ENCODE measurements at regions not wholly inside any gene's neighbourhood (a gene's known extent, or its start where the extent isn't known, plus 50 kb on each side); places are given as distances from the start of the nearest gene placed in this dataset.

DNA sequence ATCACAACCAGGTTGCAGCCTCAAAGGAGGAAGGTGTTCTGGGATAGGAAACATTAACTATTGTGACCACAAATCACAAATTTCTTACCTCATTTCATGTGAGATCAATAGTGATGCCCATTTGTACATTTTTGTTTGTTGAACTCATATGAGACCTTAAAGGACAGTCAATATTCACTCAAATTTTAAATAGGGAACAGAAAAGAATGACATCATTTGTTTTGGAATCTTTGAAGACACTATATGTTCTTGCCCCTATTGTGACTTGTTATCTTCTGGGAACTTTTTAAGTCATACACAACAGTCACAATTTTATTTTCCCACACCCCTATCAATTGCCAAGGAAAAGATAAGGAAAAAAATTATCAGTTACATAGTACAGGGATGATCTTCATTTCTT, 346.5 kb downstream of the ARAP2 start:
- DNase-seq = no peak

GRCh38 chr4:35900286-35901243, 343.7 kb downstream of the ARAP2 start:
- DNase-seq = no peak

- no peak for DNase-seq
These were observed 332.1 kb downstream of the ARAP2 start for GRCh38 chr4:35912174-35912573.

DNA sequence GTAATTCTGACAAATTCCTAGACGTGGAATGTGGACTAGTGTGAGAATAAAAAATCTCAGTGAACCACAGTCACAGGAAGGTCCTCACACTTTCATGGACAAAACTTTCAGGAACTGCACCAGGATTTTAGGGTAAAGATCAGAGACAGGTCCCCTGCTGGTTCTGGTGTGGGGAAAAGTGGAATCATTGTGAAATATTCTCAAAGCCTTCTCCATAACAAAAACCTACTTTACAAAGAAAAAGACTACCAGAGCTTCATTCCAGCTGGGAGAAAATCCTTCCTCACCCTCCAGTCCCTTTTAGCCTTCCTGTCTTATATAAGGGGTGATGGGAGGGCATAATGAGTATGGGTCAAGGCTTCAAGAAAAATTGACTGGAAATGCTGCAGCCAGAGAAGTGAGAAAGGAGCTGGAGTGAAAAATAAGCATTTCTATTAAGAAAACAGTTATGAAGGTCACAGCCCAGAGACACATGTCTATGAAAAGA, 325.8 kb downstream of the ARAP2 start:
- DNase-seq = no peak

GRCh38 chr4:35925806-35926205, 318.5 kb downstream of the ARAP2 start:
- DNase-seq = no peak

- no peak for DNase-seq
These were observed 317.5 kb downstream of the ARAP2 start for GRCh38 chr4:35926788-35927187.

DNA sequence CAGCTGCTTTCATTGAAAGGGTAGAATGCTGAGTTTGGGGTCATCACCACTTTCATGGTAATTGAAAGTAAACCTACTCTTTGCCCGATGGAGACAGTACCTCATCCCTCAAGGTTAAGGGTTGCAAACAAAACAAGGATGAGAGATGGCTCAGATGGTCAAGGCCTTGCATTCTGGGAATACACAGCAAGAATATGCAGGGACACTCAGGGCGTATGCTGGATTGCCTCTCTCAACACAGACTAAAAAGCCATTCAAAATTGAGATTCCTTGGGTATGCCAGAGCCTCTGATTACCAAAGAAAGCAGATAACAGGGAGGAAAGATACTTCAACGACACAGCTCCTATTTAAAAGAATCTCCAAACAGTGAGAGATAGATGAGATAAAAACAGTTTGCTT, 310.4 kb downstream of the ARAP2 start:
- no peak for DNase-seq

DNA sequence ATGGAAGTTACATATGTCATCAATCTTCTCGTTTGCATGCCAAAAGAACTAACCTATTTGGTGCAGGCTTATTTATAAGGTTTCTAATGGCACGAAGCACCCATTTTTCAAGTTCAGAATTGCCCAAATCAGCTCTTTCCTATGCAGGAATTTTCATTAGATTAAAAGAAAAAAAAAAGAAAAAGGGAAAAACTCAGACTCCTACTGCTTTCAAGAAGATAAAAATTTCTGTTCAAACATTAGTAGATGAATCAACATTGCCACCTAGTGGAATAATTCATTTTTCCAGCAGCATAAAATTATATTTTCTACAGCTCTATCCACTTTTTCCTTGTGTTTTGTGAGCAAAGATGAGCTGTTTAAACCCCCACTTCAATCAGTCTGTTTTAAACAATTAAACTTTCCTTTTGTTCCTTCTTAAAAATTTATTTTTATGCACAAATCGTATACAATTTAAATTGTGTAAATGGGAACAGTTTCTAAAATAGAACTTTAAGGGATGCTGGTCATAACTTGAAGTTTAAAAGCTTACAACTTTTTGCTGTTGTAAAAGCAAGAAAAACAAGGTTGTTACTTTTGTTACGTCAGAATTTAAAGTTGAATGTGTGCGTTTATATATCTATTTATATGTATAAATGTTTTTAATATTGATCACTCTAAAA, 309.9 kb downstream of the ARAP2 start:
- DNase-seq = peak; percentile 66 to 80

DNA sequence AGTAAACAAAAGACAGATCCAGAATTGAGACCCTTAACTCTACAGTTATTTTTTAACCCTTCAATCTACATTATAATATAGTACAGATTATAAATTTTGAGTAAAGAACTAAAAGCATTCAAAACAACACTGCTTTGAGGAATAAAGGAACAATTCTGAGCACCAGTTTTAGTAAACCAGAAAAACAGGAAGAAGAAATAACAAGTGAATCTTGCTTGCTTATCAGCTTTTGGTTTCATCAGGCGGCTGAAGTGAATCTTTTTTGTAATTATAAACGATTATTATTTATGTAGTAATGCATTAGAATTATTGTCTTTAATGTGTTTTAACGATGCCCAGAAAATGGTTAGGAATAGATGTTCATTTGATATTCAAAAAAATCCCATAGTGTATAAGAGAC, 305.4 kb downstream of the ARAP2 start:
- no peak for DNase-seq

DNA sequence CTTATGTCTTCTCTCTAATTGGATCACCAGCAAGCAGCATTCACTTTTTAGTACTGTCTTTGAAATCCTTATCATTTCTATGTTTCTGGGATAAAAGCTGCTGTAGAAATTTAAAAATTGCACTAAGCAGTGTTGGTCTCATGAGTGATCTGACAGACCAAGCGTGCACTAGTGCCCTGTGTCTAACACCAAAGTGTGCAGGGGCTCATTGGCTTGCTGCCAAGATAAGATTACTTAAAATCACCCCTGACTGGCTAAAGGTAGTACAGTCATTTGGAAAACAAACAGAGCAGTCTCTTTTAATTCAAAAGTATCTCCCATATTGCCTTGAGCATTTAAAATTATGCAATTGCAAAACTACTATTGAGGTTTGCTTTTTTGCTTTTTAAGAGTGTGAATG, 304.6 kb downstream of the ARAP2 start:
- DNase-seq = peak in 1 of 2 experiments; percentile 29

DNA sequence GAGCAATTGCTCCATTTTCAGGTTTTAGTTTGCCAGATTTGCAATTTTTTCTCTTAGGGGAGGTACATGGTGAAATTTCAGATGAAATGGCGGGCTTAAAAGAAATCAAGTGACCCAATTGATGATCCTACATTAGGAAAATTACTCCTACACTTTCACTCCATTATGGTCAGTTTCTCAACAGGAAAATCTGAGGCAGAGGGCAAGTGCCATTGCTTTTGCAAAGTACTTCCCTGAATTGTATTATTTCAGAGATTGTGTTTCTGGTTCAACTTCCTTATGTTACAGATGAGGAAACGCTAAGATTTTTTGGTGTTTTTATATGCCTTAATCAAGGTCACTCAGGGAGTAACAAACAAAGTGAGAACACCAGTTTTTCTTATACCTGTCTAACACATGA, 302.2 kb downstream of the ARAP2 start:
- DNase-seq = no peak

- no peak for DNase-seq
These were observed 300.7 kb downstream of the ARAP2 start for GRCh38 chr4:35943606-35944005.

DNA sequence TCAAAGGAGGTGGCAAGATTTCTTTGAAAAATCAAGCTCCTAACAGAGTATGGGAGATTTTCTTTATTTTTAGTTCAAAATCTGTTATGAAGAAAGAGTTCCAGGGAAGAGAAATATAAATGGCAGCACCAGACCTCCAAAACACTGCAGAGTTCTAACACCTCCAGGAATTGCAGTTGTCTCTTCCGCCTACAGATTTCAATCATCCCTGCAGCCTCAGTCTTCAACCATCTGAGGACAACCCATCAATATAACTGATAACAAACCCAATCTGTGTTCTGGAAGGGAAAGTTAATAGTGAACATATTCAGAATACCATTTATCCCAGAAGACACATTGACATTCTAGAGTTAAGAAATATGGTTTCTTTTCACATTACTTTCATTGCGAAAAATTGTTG, 296.1 kb downstream of the ARAP2 start:
- DNase-seq = no peak

GRCh38 chr4:35950442-35950841, 293.9 kb downstream of the ARAP2 start:
- no peak for DNase-seq

- no peak for DNase-seq
These were observed 291.6 kb downstream of the ARAP2 start for GRCh38 chr4:35952751-35953150.

DNA sequence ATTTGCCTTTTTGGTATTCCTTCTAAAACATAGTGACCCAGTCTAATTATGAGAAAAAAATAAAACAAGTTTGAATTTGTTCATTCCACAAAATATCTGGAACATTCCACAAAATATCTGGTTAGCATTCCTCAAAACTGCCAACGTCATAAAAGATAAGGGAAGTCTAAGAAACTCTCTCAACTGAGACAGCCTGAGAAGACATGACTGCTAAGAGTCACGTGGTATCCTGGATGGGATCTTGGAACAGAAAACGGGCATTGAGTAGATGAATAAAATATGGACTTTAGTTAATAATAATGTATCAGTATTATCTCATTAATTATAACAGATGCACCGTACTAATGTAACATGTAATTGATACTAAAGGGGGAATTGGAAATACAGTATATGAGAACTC, 280.9 kb downstream of the ARAP2 start:
- no peak for DNase-seq

- DNase-seq = no peak
These were observed 280.3 kb downstream of the ARAP2 start for GRCh38 chr4:35963974-35964515.

DNA sequence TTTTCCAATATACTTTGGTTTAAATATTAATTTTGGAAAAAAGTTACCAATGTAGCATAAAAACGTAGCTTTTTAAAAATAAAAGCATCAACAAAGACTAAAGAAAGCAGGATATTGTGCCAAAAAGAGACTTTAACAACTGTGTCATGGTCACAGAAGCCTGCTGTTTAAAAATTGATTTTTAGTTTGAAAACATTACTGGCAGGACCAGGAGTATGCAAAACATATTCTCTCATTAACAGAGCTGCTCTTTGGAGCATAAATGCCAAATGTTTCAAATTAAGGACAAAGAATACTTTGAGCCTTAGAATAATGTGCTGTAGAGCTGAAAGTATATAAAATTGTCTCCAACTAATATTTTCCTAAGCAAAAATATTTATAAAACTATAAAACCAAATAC, 279.0 kb downstream of the ARAP2 start:
- DNase-seq = peak in 1 of 2 experiments; percentile 12

GRCh38 chr4:35966566-35966965, 277.7 kb downstream of the ARAP2 start:
- DNase-seq = no peak

DNA sequence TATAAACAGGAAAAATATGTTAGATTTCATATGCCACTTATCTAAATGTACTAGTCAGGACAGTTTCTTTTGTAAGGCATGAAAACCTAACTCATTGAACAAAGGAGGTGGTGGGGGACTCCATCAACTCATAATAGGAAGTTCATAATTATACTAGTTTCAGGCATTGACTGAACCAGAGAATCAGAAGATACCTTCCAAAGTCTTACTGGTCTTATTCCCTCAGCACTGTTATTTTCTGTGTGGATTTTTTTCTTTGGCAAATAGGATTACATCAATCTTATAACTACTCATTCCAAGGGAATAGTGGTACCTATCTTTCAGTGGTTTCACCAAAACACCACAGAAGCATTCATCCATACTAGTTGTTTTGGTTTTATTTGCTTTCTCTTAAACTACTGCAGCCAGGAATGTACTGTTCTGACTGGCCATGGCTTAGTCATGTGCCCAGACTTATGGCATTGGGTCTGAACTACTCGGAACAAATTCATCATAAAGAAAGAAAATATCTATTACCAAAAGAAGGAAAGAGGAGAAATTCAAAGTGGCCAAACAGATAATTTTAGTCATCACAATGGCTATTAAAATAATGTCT, 273.9 kb downstream of the ARAP2 start:
- DNase-seq = no peak

DNA sequence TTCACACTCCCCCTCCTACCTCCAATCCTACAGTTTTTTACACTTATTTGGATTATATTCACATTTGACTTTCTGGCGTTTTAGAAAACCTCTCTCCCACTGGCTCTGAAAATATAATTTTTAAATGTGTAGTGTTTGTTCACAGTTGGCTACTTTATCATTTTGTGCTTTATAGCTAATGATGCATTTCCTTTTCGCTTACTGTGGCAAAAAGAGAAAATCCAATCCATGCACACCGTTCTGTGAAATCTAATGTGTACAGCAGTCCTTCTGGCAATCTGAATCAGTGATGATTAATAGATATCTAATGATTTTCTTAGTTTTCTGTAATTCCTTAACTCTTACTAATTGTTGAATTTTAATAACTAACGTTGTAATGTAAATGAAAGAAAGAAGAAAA, 271.5 kb downstream of the ARAP2 start:
- no peak for DNase-seq

DNA sequence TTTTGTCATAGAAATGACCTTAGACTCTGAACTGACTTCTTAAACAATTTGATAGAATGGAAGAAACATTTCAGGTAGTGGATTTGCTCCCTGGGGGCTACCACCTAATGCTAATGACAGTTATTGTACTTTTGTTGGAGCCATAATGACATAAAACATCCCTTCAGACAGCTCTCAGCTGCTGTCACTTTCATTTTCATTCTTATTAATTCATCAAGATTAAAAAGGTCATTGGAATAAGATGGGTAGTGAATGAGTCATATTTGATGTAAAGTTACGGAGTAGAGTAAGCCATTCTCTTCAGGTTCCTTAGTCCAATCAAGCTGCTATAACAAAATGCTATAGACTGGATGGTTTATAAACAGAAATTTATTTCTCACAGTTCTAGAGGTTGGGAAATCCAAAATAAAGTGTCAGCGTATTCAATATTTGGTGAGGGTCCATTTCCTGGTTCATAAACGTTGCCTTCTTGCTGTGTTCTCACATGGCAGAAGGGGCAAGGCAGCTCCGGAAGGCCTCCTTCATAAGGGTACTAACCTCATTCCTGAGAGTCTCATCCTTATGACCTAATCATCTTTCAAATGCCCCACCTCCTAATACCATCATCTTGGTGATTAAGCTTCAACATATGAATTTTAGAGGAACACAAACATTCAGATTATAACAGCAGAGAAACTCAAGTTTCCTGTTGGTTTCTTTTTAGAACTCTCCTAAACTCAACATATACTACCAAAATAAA, 268.5 kb downstream of the ARAP2 start:
- no peak for DNase-seq

DNA sequence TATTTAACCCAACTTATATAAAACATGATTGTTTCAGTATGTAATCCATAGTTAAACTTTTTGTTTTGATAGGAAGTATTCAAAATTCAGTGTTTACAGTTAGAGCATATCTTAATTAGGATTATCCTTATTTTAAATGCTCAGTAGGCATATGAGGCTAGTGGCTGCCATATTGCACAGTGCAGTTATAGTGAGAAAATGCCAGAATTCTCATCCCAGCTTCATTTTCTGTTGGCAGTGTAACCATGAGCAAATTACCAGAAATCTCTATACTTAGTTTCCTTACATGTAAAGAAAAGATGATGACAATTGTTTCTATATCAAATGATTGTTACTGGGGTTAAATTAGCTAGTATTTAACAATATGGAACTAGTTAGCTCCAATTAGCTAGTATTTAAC, 265.8 kb downstream of the ARAP2 start:
- no peak for DNase-seq

Measured in NCI-H446 (cell line).